ENCODE measurements at regions not wholly inside any gene's neighbourhood (a gene's known extent, or its start where the extent isn't known, plus 50 kb on each side); places are given as distances from the start of the nearest gene placed in this dataset.

DNA sequence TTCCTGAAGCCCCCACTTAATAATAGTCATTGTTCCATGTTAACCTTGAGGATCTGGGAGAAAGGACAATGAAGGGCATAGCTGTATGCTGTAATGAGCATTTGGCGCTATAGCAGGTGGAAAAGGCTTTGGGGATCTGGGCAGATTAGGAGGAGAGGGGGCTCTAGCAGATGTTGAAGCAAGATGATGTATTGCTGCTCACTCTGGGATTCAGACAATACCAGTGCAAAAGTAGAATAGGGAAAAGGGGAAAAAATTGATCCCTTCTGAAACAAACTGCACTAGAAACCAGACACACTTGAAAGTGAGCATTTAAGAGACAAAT is 575.3 kb upstream of the MEF2C start:
- dilution Hi-C loops (cut with MboI; ENCODE audit: extremely low pct_ligation_motif_present, low sequenced_read_pairs) = no loop called here
- Histone ChIP-seq H2AFZ (ENCODE audit: low read depth, low read length) (no peak overlapping the region), H3K9me3 (replicated peaks; ENCODE audit: control insufficient read depth, insufficient read depth, low read length) (no peaks in the 10 kb centered on the region), H3K9me1 (replicated peaks; ENCODE audit: control insufficient read depth, extremely low read depth, insufficient read depth, low read length) (no peaks in the 10 kb centered on the region), H3K27me3 (ENCODE audit: control insufficient read depth in 2 of 2, insufficient read depth in 2 of 2, low read length in 2 of 2) (no peaks in the 10 kb centered on the region), H4K20me1 (replicated peaks; ENCODE audit: control insufficient read depth, extremely low read depth, insufficient read depth, low read length) (no peaks in the 10 kb centered on the region), H3K4me1 (ENCODE audit: control insufficient read depth, extremely low read depth, insufficient read depth, low read length) (no peaks in the 10 kb centered on the region), H3K79me2 (ENCODE audit: control insufficient read depth, insufficient read depth, low read length) (no peaks in the 10 kb centered on the region), H3K4me2 (ENCODE audit: insufficient read depth, low read length) (no peak overlapping the region), H3K9ac (replicated peaks; ENCODE audit: extremely low read depth, insufficient read depth, low read length) (no peak overlapping the region), H3K27ac (ENCODE audit: insufficient read depth, low read depth, low read length) (no peak overlapping the region), H3K4me3 (replicated peaks in 1 of 3; ENCODE audit: insufficient read depth in 1 of 3, low read depth in 1 of 3, low read length in 3 of 3) (no peak overlapping the region), H3K36me3 (ENCODE audit: control insufficient read depth in 2 of 2, extremely low read depth in 1 of 2, insufficient read depth in 2 of 2, low read length in 2 of 2) (no peaks in the 10 kb centered on the region)
- CTCF ChIA-PET = interaction anchor here (1.2 kb wide), 1 partner anchor 12 kb away, joined by 3 read pairs; no protein-coding TSS in a partner anchor
- TF ChIP-seq MYC (IDR thresholded peaks at IDR 0.05; ENCODE audit: low read depth, low read length) = no peak
- TF ChIP-seq POLR2AphosphoS5 (IDR thresholded peaks at IDR 0.05; ENCODE audit: insufficient read depth, low read depth, low read length) = no peak
- no peak for TF ChIP-seq POLR2A (IDR thresholded peaks at IDR 0.05; ENCODE audit: low read depth, low read length)
- TF ChIP-seq JUN (IDR thresholded peaks at IDR 0.05; ENCODE audit: borderline replicate concordance, insufficient read depth, insufficient read length, low read depth) = no peak
- no peak for TF ChIP-seq MAX (IDR thresholded peaks at IDR 0.05; ENCODE audit: insufficient read depth, insufficient read length)
- TF ChIP-seq CTCF (IDR thresholded peaks at IDR 0.05; ENCODE audit: extremely low read depth in 1 of 2, insufficient read depth in 1 of 2, low read depth in 1 of 2, low read length in 2 of 2) = no peak
- no peak for TF ChIP-seq FOS (IDR thresholded peaks at IDR 0.05; ENCODE audit: borderline replicate concordance, insufficient read depth, low read length)
- TF ChIP-seq EZH2 (IDR thresholded peaks at IDR 0.05; ENCODE audit: borderline replicate concordance, low read depth, low read length, severe bottlenecking) = no peak
- no peak for TF ChIP-seq GATA2 (IDR thresholded peaks at IDR 0.05; ENCODE audit: insufficient read depth, insufficient read length, low read depth, low read length)
- DNase-seq (ENCODE audit: low read depth, low spot score) (no peak), FAIRE-seq (no peak)
- BruUV-seq (replicated peaks) = no TSS peak
- intact Hi-C loops (cut with micrococcal nuclease) = no loop called here
- POLR2A ChIA-PET = no interaction called here

Data from endothelial cell of umbilical vein (primary cell).